ENCODE measurements at regions not wholly inside any gene's neighbourhood (a gene's known extent, or its start where the extent isn't known, plus 50 kb on each side); places are given as distances from the start of the nearest gene placed in this dataset.

DNA sequence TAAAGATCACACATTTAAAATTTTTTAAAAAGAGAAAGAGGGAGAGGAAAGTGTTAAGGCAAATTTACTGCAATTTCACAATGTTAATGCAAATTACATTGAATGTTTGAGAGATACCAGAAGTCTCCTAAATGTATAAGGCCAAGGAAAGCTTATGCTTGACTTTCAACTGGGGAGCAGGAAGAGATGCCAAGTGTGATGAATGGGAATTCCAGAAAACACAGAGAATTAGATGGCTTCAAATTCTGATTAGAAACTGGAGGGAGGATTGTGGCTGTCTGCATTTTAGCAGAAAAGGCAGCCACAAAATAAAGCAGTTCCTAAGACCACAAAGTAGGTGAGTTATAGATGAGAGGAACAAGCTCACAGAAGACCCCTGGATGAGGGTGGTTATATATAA, 328.3 kb upstream of the CITED2 start:
- DNase-seq (ENCODE audit: extremely low read depth in 1 of 4, low spot score in 3 of 4) (no peak), ATAC-seq (no peak), FAIRE-seq (no peak)
- in situ Hi-C loops (cut with MboI), result no loop called here
- H3K79me2 ChIP-seq (ENCODE audit: control insufficient read depth, insufficient read depth, low read length), result no peaks in the 10 kb centered on the region
- intact Hi-C loops (cut with micrococcal nuclease), result no loop called here
- no peak overlapping the region for H2AFZ ChIP-seq (ENCODE audit: low read depth, low read length)
- BruUV-seq (replicated peaks), result no TSS peak
- no peak overlapping the region for H3K27ac ChIP-seq (ENCODE audit: extremely low read depth, low read depth, low read length)
- H3K36me3 ChIP-seq (ENCODE audit: control insufficient read depth, insufficient read depth, low read length), result no peaks in the 10 kb centered on the region
- H3K9me3 ChIP-seq (replicated peaks; ENCODE audit: control insufficient read depth, insufficient read depth, low read depth, low read length), result 0 out of 2 replicates have a peak, but pooled peaks cover 4% of the 10 kb centered on the region
- POLR2A ChIA-PET, result interaction anchor here (0.8 kb wide), 1 partner anchor 100 kb away, joined by 3 read pairs; no protein-coding TSS in a partner anchor
- H3K27me3 ChIP-seq (ENCODE audit: control insufficient read depth in 2 of 2, insufficient read depth in 2 of 2, low read length in 2 of 2), result no peaks in the 10 kb centered on the region
- no peaks in the 10 kb centered on the region for H4K20me1 ChIP-seq (replicated peaks; ENCODE audit: control insufficient read depth, insufficient read depth, low read length)
- CTCF ChIA-PET (ENCODE audit: low intra/inter-chr PET ratio), result no interaction called here
- H3K4me1 ChIP-seq (replicated peaks in 1 of 2; ENCODE audit: control insufficient read depth in 2 of 2, insufficient read depth in 2 of 2, low read length in 2 of 2), result no peaks in the 10 kb centered on the region
- TF ChIP-seq SNRNP70 (optimal IDR thresholded peaks at IDR 0.05; ENCODE audit: low read depth, low read length) (no peak), ZBTB43 (CRISPR knock-in tag; IDR thresholded peaks at IDR 0.05) (no peak), PTRF (tag; IDR thresholded peaks at IDR 0.05) (no peak), NUFIP1 (IDR thresholded peaks at IDR 0.05; ENCODE audit: partially characterized antibody) (no peak), FOXM1 (IDR thresholded peaks at IDR 0.05; ENCODE audit: low read depth) (no peak), FOXM1 (CRISPR knock-in tag; IDR thresholded peaks at IDR 0.05; ENCODE audit: low read depth) (no peak), HSF4 (CRISPR knock-in tag; IDR thresholded peaks at IDR 0.05; ENCODE audit: borderline replicate concordance) (no peak), RAD21 (CRISPR knock-in tag; conservative IDR thresholded peaks at IDR 0.05 in 1 of 2, IDR thresholded peaks at IDR 0.05 in 1 of 2) (no peak), ZC3H11A (IDR thresholded peaks at IDR 0.05; ENCODE audit: low read depth, low read length) (no peak), E2F5 (CRISPR knock-in tag; IDR thresholded peaks at IDR 0.05) (no peak), HNRNPL (IDR thresholded peaks at IDR 0.05; ENCODE audit: low read depth, low read length) (no peak), ERF (CRISPR knock-in tag; IDR thresholded peaks at IDR 0.05) (no peak)
- TF ChIP-seq, protein P1, sequence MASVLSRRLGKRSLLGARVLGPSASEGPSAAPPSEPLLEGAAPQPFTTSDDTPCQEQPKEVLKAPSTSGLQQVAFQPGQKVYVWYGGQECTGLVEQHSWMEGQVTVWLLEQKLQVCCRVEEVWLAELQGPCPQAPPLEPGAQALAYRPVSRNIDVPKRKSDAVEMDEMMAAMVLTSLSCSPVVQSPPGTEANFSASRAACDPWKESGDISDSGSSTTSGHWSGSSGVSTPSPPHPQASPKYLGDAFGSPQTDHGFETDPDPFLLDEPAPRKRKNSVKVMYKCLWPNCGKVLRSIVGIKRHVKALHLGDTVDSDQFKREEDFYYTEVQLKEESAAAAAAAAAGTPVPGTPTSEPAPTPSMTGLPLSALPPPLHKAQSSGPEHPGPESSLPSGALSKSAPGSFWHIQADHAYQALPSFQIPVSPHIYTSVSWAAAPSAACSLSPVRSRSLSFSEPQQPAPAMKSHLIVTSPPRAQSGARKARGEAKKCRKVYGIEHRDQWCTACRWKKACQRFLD (CRISPR knock-in tag; IDR thresholded peaks at IDR 0.05), result no peak
- no peak overlapping the region for H3K9ac ChIP-seq (ENCODE audit: insufficient read depth in 1 of 2, low read depth in 2 of 2, low read length in 2 of 2)
- no peak overlapping the region for H3K4me2 ChIP-seq (ENCODE audit: insufficient read depth, low read length)
- no peak overlapping the region for H3K4me3 ChIP-seq
- no peaks in the 10 kb centered on the region for H3K9me1 ChIP-seq (ENCODE audit: control insufficient read depth, insufficient read depth, low read length)

Measured in K562 (cell line).